ENCODE measurements at regions not wholly inside any gene's neighbourhood (a gene's known extent, or its start where the extent isn't known, plus 50 kb on each side); places are given as distances from the start of the nearest gene placed in this dataset.
A peak's percentile ranks its signal among the peaks of the same experiment; 100 is the strongest.

GRCh38 chr9:88754886-88755285, 219.9 kb downstream of the NXNL2 start:
- no peak for DNase-seq (ENCODE audit: low spot score)

- DNase-seq (ENCODE audit: low spot score) = no peak
These were observed 222.5 kb downstream of the NXNL2 start for GRCh38 chr9:88757406-88758010.

- DNase-seq (ENCODE audit: low spot score) = no peak
These were observed 224.4 kb downstream of the NXNL2 start for GRCh38 chr9:88759364-88759763.

- DNase-seq (ENCODE audit: low spot score) = peak; percentile 42
These were observed 224.3 kb upstream of the S1PR3 start for GRCh38 chr9:88766778-88767503.

GRCh38 chr9:88767504-88767790, 223.8 kb upstream of the S1PR3 start:
- DNase-seq (ENCODE audit: low spot score) = no peak

GRCh38 chr9:88772575-88772974, 218.7 kb upstream of the S1PR3 start:
- DNase-seq (ENCODE audit: low spot score) = no peak

- DNase-seq (ENCODE audit: low spot score) = no peak
These were observed 218.1 kb upstream of the S1PR3 start for GRCh38 chr9:88773126-88773525.

GRCh38 chr9:88773627-88774244, 217.5 kb upstream of the S1PR3 start:
- no peak for DNase-seq (ENCODE audit: low spot score)

- DNase-seq (ENCODE audit: low spot score) = peak; percentile 62
These were observed 216.2 kb upstream of the S1PR3 start for GRCh38 chr9:88775037-88775471.

- no peak for DNase-seq (ENCODE audit: low spot score)
These were observed 215.7 kb upstream of the S1PR3 start for GRCh38 chr9:88775559-88775958.

- no peak for DNase-seq (ENCODE audit: low spot score)
These were observed 215.3 kb upstream of the S1PR3 start for GRCh38 chr9:88775966-88776365.

- peak; percentile 73 for DNase-seq (ENCODE audit: low spot score)
These were observed 214.4 kb upstream of the S1PR3 start for GRCh38 chr9:88776717-88777497.

GRCh38 chr9:88777498-88778312, 213.6 kb upstream of the S1PR3 start:
- DNase-seq (ENCODE audit: low spot score) = no peak

- DNase-seq (ENCODE audit: low spot score) = no peak
These were observed 209.5 kb upstream of the S1PR3 start for GRCh38 chr9:88781628-88782391.

- no peak for DNase-seq (ENCODE audit: low spot score)
These were observed 208.1 kb upstream of the S1PR3 start for GRCh38 chr9:88782931-88783710.

- no peak for DNase-seq (ENCODE audit: low spot score)
These were observed 207.6 kb upstream of the S1PR3 start for GRCh38 chr9:88783711-88784083.

GRCh38 chr9:88784960-88785359, 206.3 kb upstream of the S1PR3 start:
- DNase-seq (ENCODE audit: low spot score) = no peak

- DNase-seq (ENCODE audit: low spot score) = no peak
These were observed 204.8 kb upstream of the S1PR3 start for GRCh38 chr9:88786291-88787079.

- DNase-seq (ENCODE audit: low spot score) = peak; percentile 43
These were observed 201.5 kb upstream of the S1PR3 start for GRCh38 chr9:88789785-88790184.

Data from AG20443 (cell line).